Colonic mucosa (tissue), 4 donors: ENCODE measurements at regions not wholly inside any gene's neighbourhood (a gene's known extent, or its start where the extent isn't known, plus 50 kb on each side); places are given as distances from the start of the nearest gene placed in this dataset.
"Not testable (repeated sequence)": the region's sequence is repeated elsewhere in the genome, so short reads cannot be mapped to it uniquely, and the experiment has no call there.

Experiments used
- DNase-seq: peaks from one replicate; pipeline ENCODE4 v3.0.0-alpha.2; 2020
- H3K27ac ChIP-seq: fragments of 200-600 bp; one replicate; pipeline ENCODE4 v1.8.0; 2021
- H3K27me3 ChIP-seq: fragments of 200-600 bp; one replicate; pipeline ENCODE4 v1.8.0; 2021
- H3K36me3 ChIP-seq: fragments of 200-600 bp; one replicate; pipeline ENCODE4 v1.8.0; 2021
- H3K4me1 ChIP-seq: fragments of 200-600 bp; one replicate; pipeline ENCODE4 v1.8.0; 2021; ENCODE audit warnings: mild to moderate bottlenecking
- H3K4me3 ChIP-seq: fragments of 200-600 bp; one replicate; pipeline ENCODE4 v1.8.0; 2021
- H3K9ac ChIP-seq, 2 donors: one replicate each; pipeline ENCODE4 v1.7.0; 2013; ENCODE audit warnings: control low read depth in 2 of 2, low read depth in 2 of 2, low read length in 2 of 2
- H3K9me3 ChIP-seq: fragments of 200-600 bp; one replicate; pipeline ENCODE4 v1.8.0; 2021
- intact Hi-C: fragments of 100-400 bp; cut with DNase I; formaldehyde crosslinking; loops from one replicate; pipeline ENCODE4 v1.14.1; 2022
- TF ChIP-seq, protein P1 (sequence below): fragments of 200-600 bp; IDR thresholded peaks from one replicate; pipeline ENCODE4 v1.8.0; 2022; ENCODE audit warnings: antibody characterized with exemption, mild to moderate bottlenecking
- donor health status: healthy.
- donor health status: DM: no; HTN: no; CAD: no.
- donor health status: DM: no; HTN: no; CAD: no.

DNA sequence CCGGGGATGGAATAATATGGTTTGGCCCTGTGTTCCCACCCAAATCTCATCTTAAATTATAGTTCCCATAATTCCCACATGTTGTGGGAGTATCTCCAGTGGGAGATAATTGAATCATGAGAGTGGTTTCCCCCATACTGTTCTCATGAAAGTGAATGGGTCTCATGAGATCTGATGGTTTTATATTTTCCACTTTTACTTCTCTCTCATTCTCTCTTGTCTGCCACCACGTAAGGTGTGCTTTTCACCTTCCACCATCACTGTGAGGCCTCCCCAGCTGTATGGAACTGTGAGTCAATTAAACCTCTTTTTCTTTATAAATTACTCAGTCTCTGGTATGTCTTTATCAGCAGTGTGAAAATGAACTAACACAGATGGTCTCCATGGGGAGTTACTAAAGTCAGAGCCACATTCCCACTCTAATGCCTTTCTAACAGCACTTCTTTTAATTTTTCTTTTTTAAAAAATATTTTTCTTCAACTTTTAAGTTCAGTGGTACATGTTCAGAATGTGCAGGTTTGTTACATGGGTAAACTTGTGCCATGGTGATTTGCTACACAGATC, 306.6 kb downstream of the DTHD1 start:
- Histone ChIP-seq H3K27ac (no peak overlapping the region), H3K36me3 (no peaks in the 10 kb centered on the region), H3K4me1 (no peaks in the 10 kb centered on the region), H3K4me3 (no peak overlapping the region), H3K9me3 (no peaks in the 10 kb centered on the region), H3K27me3 (no peaks in the 10 kb centered on the region), H3K9ac (no peak overlapping the region)
- intact Hi-C loops: no loop called here
- no peak for DNase-seq
- TF ChIP-seq, protein P1, sequence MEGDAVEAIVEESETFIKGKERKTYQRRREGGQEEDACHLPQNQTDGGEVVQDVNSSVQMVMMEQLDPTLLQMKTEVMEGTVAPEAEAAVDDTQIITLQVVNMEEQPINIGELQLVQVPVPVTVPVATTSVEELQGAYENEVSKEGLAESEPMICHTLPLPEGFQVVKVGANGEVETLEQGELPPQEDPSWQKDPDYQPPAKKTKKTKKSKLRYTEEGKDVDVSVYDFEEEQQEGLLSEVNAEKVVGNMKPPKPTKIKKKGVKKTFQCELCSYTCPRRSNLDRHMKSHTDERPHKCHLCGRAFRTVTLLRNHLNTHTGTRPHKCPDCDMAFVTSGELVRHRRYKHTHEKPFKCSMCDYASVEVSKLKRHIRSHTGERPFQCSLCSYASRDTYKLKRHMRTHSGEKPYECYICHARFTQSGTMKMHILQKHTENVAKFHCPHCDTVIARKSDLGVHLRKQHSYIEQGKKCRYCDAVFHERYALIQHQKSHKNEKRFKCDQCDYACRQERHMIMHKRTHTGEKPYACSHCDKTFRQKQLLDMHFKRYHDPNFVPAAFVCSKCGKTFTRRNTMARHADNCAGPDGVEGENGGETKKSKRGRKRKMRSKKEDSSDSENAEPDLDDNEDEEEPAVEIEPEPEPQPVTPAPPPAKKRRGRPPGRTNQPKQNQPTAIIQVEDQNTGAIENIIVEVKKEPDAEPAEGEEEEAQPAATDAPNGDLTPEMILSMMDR: no peak

DNA sequence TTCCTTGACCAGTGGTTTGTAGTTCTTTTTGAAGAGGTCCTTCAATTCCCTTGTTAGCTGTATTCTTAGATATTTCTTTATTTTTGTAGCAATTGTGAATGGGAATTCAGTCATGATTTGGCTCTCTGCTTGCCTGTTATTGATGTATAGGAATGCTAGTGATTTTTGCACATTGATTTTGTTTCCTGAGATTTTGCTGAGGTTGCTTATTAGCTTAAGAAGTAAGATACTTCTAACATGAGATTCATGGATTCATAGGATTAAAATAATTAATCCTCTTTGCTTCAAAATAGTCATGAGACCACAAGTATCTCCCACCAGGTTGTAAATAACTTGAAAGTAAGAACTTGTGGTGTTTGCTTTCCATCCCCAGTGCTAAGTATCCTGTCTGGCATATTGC, 308.9 kb downstream of the DTHD1 start:
- TF ChIP-seq, protein P1: no peak
- H3K36me3 ChIP-seq: no peaks in the 10 kb centered on the region
- H3K27me3 ChIP-seq: no peaks in the 10 kb centered on the region
- no peak overlapping the region for H3K4me3 ChIP-seq
- no peaks in the 10 kb centered on the region for H3K9me3 ChIP-seq
- H3K4me1 ChIP-seq: no peaks in the 10 kb centered on the region
- H3K27ac ChIP-seq: no peak overlapping the region
- intact Hi-C loops: no loop called here
- DNase-seq: no peak
- no peak overlapping the region for H3K9ac ChIP-seq

DNA sequence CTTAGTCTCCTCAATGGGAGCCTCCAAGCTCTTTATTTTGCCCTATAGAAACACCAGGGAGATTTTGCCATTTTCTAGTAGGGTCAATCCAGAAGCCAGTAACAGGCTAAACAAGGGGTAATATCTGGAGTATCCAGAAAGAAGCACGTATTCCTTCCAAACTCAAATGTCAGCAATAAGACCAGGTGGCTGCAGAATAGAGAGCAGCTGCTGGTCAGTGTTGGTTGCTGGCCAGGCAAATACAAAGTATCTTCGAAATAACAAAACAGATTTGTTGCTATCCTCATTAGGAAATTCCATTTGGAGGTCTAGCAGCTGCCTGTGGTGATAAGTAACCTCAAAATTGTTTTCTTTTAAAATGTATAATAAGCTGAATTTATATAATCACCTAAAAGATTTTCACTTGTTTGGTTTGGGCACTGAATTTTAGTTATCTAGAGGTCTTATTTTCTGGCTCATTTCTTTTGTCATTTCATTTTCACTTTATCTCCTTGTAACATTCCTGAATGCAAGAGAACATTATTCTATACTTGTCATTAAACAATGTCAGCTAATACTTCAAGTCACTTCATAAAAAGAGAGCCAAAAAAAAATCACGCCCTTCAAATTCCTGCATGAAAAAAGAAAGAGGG, 320.6 kb downstream of the DTHD1 start:
- Histone ChIP-seq H3K4me1 (no peaks in the 10 kb centered on the region), H3K4me3 (no peak overlapping the region), H3K9ac (no peak overlapping the region), H3K27me3 (no peaks in the 10 kb centered on the region), H3K36me3 (no peaks in the 10 kb centered on the region), H3K9me3 (no peaks in the 10 kb centered on the region), H3K27ac (no peak overlapping the region)
- DNase-seq: no peak
- TF ChIP-seq, protein P1: no peak
- intact Hi-C loops: no loop called here

DNA sequence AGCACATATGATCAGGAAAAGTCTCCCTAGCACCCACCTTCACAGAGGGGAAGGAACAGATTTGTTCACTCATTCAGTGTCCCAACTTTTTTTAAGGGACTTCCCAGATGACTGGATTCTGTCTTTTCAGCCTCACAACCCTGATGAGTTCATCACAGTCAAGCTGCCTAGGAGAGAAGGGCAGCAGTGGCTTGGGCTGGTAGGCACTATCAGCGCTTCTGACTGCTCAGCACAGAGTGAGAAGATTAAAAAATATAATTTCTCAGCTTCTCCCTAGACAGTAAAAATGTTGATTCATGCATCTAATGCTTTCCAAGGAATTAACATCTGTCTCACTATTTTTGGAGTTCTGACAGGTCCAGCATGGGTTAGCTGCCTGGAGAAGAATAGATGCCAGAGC, 328.2 kb downstream of the DTHD1 start:
- intact Hi-C loops: no loop called here
- TF ChIP-seq, protein P1: no peak
- no peaks in the 10 kb centered on the region for H3K36me3 ChIP-seq
- H3K9ac ChIP-seq: no peak overlapping the region
- DNase-seq: no peak
- H3K27ac ChIP-seq: no peak overlapping the region
- H3K27me3 ChIP-seq: no peaks in the 10 kb centered on the region
- H3K9me3 ChIP-seq: no peaks in the 10 kb centered on the region
- H3K4me1 ChIP-seq: no peaks in the 10 kb centered on the region
- H3K4me3 ChIP-seq: no peak overlapping the region

DNA sequence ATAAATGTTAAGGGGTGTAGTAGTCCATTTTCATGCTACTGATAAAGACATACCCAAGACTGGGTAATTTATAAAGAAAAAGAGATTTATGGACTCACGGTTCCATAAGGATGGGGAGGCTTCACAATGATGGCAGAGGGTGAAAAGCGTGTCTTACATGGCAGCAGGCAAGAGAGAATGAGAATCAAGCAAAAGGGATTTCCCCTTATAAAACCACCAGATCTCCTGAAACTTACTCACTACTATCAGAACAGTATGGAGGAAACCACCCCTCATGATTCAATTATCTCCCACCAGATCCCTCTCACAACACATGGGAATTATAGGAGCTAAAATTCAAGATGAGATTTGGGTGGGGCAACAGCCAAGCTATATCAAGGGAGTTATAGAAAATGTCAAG, 329.2 kb downstream of the DTHD1 start:
- H3K9ac ChIP-seq: no peak overlapping the region
- no peak overlapping the region for H3K27ac ChIP-seq
- H3K4me1 ChIP-seq: no peaks in the 10 kb centered on the region
- H3K27me3 ChIP-seq: no peaks in the 10 kb centered on the region
- no peaks in the 10 kb centered on the region for H3K36me3 ChIP-seq
- TF ChIP-seq, protein P1: no peak
- no peak overlapping the region for H3K4me3 ChIP-seq
- no peaks in the 10 kb centered on the region for H3K9me3 ChIP-seq
- intact Hi-C loops: no loop called here
- no peak for DNase-seq

DNA sequence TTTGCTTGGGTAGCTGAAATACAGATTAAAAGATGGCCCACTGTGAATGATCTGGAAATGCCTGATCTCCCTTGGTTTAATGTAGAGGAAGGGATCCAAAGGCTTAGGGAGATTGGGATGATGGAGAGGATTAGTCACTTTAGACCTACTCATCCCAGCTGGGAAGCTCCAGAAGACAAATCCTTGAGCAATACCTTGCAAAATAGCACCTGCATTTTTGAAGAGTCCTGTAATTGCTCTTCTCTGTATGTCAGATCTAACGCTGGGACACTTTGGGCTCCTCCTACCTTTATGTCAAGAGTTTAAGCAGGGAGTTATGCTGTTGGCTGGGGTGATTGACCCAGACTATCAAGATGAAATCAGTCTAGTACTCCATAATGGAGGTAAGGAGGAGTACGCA, 331.7 kb downstream of the DTHD1 start:
- intact Hi-C loops, H3K4me1 ChIP-seq, H3K4me3 ChIP-seq, DNase-seq, H3K27me3 ChIP-seq, H3K9ac ChIP-seq, H3K27ac ChIP-seq, H3K9me3 ChIP-seq, H3K36me3 ChIP-seq: not testable (repeated sequence)
